ENCODE measurements at regions not wholly inside any gene's neighbourhood (a gene's known extent, or its start where the extent isn't known, plus 50 kb on each side); places are given as distances from the start of the nearest gene placed in this dataset.

DNA sequence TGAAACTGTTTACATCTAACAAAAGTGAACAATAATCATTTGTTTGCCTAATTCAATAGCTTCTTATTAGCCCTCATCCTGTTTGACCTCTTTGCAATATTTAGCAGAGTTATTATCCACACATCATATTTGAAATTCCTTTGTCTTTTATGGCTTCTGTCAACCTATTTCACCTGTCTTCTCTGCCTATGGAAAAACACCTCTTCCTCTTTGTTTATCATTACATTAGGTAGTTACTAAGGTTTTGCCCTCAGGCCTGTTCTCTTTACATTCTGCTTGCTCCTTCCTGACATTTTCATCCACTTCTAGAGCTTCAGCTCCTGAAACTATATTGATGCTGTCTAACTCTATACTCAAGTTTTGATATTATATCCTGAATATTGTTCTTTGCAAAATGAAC lies 183.0 kb downstream of the SUCNR1 start:
- H3K9ac ChIP-seq, result no peak overlapping the region
- CTCF ChIA-PET, result no interaction called here

DNA sequence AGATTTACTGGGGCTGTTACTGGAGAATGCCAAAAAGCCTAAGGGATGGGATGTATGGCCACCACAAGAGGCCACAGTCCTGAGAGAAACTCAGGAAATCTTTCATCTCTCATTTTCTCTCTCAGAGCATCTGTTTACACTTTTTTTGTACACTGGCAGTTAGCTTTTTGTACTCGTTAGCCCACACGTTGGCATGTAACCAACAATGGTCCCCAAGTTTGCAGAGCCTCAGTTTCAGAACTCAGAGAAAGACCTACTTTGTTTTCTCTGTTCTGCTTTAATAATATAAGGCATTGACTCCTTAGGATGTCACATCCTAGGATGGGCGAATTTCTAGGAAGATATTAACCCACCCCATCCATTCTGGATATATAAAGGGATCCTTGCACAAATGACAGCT lies 183.5 kb downstream of the SUCNR1 start:
- Histone ChIP-seq H3K4me2 (no peak overlapping the region), H3K27me3 (ENCODE audit: insufficient read depth) (no peaks in the 10 kb centered on the region), H3K9me3 (no peaks in the 10 kb centered on the region), H3K9ac (no peak overlapping the region), H4K20me1 (ENCODE audit: insufficient read depth) (no peaks in the 10 kb centered on the region), H3K9me2 (no peaks in the 10 kb centered on the region), H2AFZ (ENCODE audit: low read depth) (0 out of 2 replicates have a peak overlapping the region, but pooled peaks have one; percentile 17), H3K36me3 (replicated peaks in 1 of 2; ENCODE audit: control insufficient read depth in 1 of 2, insufficient read depth in 2 of 2, low read length in 1 of 2) (no peaks in the 10 kb centered on the region), H3F3A (replicated peaks; ENCODE audit: insufficient read depth) (no peaks in the 10 kb centered on the region), H3K4me3 (ENCODE audit: low read depth in 2 of 2, low read length in 1 of 2) (no peak overlapping the region), H3K4me1 (ENCODE audit: control insufficient read depth in 1 of 2, insufficient read depth in 2 of 2, low read depth in 1 of 2, low read length in 1 of 2) (peaks cover 0 to 4% of the 10 kb centered on the region in 2 experiments; a peak in 1 of 4 replicates), H3K79me2 (ENCODE audit: insufficient read depth) (no peaks in the 10 kb centered on the region), H3K27ac (ENCODE audit: low read depth in 2 of 2, low read length in 1 of 2) (no peak overlapping the region)
- ChIA-PET CTCF (no interaction called here), POLR2A (no interaction called here)
- no peak for DNase-seq
- TF ChIP-seq, protein P1, sequence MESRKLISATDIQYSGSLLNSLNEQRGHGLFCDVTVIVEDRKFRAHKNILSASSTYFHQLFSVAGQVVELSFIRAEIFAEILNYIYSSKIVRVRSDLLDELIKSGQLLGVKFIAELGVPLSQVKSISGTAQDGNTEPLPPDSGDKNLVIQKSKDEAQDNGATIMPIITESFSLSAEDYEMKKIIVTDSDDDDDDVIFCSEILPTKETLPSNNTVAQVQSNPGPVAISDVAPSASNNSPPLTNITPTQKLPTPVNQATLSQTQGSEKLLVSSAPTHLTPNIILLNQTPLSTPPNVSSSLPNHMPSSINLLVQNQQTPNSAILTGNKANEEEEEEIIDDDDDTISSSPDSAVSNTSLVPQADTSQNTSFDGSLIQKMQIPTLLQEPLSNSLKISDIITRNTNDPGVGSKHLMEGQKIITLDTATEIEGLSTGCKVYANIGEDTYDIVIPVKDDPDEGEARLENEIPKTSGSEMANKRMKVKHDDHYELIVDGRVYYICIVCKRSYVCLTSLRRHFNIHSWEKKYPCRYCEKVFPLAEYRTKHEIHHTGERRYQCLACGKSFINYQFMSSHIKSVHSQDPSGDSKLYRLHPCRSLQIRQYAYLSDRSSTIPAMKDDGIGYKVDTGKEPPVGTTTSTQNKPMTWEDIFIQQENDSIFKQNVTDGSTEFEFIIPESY (IDR thresholded peaks at IDR 0.05; ENCODE audit: borderline replicate concordance, low read depth), result no peak
- WGBS (ENCODE audit: low lambda C conversion rate), result 48% methylated on average over 3 of the region's 3 CpGs

More for the DNA sequence above, 183.0 kb downstream of the SUCNR1 start:
- no peaks in the 10 kb centered on the region for H3K27me3 ChIP-seq (ENCODE audit: insufficient read depth)
- no peak overlapping the region for H3K4me3 ChIP-seq (ENCODE audit: low read depth in 2 of 2, low read length in 1 of 2)
- H3K27ac ChIP-seq (ENCODE audit: low read depth in 2 of 2, low read length in 1 of 2), result no peak overlapping the region
- H3F3A ChIP-seq (replicated peaks; ENCODE audit: insufficient read depth), result no peaks in the 10 kb centered on the region
- POLR2A ChIA-PET, result no interaction called here
- DNase-seq, result no peak
- H3K36me3 ChIP-seq (replicated peaks in 1 of 2; ENCODE audit: control insufficient read depth in 1 of 2, insufficient read depth in 2 of 2, low read length in 1 of 2), result no peaks in the 10 kb centered on the region
- peaks cover 0 to 8% of the 10 kb centered on the region in 2 experiments; a peak in 1 of 4 replicates for H3K4me1 ChIP-seq (ENCODE audit: control insufficient read depth in 1 of 2, insufficient read depth in 2 of 2, low read depth in 1 of 2, low read length in 1 of 2)
- H4K20me1 ChIP-seq (ENCODE audit: insufficient read depth), result no peaks in the 10 kb centered on the region
- no peaks in the 10 kb centered on the region for H3K9me2 ChIP-seq
- TF ChIP-seq, protein P2, sequence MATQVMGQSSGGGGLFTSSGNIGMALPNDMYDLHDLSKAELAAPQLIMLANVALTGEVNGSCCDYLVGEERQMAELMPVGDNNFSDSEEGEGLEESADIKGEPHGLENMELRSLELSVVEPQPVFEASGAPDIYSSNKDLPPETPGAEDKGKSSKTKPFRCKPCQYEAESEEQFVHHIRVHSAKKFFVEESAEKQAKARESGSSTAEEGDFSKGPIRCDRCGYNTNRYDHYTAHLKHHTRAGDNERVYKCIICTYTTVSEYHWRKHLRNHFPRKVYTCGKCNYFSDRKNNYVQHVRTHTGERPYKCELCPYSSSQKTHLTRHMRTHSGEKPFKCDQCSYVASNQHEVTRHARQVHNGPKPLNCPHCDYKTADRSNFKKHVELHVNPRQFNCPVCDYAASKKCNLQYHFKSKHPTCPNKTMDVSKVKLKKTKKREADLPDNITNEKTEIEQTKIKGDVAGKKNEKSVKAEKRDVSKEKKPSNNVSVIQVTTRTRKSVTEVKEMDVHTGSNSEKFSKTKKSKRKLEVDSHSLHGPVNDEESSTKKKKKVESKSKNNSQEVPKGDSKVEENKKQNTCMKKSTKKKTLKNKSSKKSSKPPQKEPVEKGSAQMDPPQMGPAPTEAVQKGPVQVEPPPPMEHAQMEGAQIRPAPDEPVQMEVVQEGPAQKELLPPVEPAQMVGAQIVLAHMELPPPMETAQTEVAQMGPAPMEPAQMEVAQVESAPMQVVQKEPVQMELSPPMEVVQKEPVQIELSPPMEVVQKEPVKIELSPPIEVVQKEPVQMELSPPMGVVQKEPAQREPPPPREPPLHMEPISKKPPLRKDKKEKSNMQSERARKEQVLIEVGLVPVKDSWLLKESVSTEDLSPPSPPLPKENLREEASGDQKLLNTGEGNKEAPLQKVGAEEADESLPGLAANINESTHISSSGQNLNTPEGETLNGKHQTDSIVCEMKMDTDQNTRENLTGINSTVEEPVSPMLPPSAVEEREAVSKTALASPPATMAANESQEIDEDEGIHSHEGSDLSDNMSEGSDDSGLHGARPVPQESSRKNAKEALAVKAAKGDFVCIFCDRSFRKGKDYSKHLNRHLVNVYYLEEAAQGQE (IDR thresholded peaks at IDR 0.05; ENCODE audit: low read depth, low read length), result no peak
- TF ChIP-seq YY1 (IDR thresholded peaks at IDR 0.05; ENCODE audit: low read depth) (no peak), GABPA (IDR thresholded peaks at IDR 0.05; ENCODE audit: low read depth) (no peak), TCF12 (IDR thresholded peaks at IDR 0.05) (no peak), NFIC (IDR thresholded peaks at IDR 0.05; ENCODE audit: borderline replicate concordance) (no peak)
- TF ChIP-seq, protein P1 (IDR thresholded peaks at IDR 0.05; ENCODE audit: borderline replicate concordance, low read depth), result no peak
- H3K9me3 ChIP-seq, result no peaks in the 10 kb centered on the region
- H2AFZ ChIP-seq (ENCODE audit: low read depth), result no peak overlapping the region
- H3K79me2 ChIP-seq (ENCODE audit: insufficient read depth), result no peaks in the 10 kb centered on the region
- H3K4me2 ChIP-seq, result no peak overlapping the region
